K562 (cell line): ENCODE measurements at regions not wholly inside any gene's neighbourhood (a gene's known extent, or its start where the extent isn't known, plus 50 kb on each side); places are given as distances from the start of the nearest gene placed in this dataset.

Source experiments
- ATAC-seq: fragments of 200-7000 bp; cut with Tn5 transposase; 3 replicates; pipeline ENCODE4 v1.9.1; 2020; ENCODE audit warnings: moderate library complexity
- BruUV-seq: library from RNA; stranded (reverse); fragments of 400-500 nt; replicated peaks from 2 replicates; lab custom pipeline; 2021; lab: Mats Ljungman, UMichigan
- CTCF ChIA-PET: fragments of 300-600 bp; formaldehyde crosslinking; extraction: SDS; loops from one replicate; lab custom pipeline; 2021; ENCODE audit warnings: low intra/inter-chr PET ratio; lab: Yijun Ruan, JAX
- POLR2A ChIA-PET: fragments of 300-600, 350-650 bp; sonication (Branson Sonifier 250); formaldehyde crosslinking; extraction: SDS; loops from one replicate; lab custom pipeline; 2021; ENCODE audit warnings: antibody characterized with exemption, inconsistent platforms; lab: Yijun Ruan, JAX
- DNase-seq, 4 experiments: peaks; one replicate each; pipeline versions ENCODE4 v3.0.0 to v3.0.0-alpha.2; 2011 to 2018; ENCODE audit warnings: low spot score in 3 of 4, mixed read lengths in 3 of 4; ENCODE audit errors: extremely low read depth in 1 of 4
- FAIRE-seq: peaks from 2 replicates; lab custom pipeline; 2011; peaks lifted over from hg19 to GRCh38; lab: Jason Lieb, UNC
- H2AFZ ChIP-seq: 2 replicates; pipeline ENCODE4 v1.6.0; 2011; ENCODE audit warnings: low read depth, low read length, control low read depth, inconsistent platforms
- H3K27ac ChIP-seq: fragments of 200-600 bp; 3 replicates; pipeline ENCODE4 v1.8.0; 2011; ENCODE audit warnings: low read depth, mild to moderate bottlenecking, control low read depth, inconsistent platforms, low read length, moderate library complexity, mixed read lengths; ENCODE audit errors: extremely low read depth
- H3K27me3 ChIP-seq, 2 experiments: fragments of 300-600 bp in 1 of 2; 2 replicates in 1 of 2; 3 replicates in 1 of 2; pipeline versions ENCODE4 v1.6.0 to v1.8.0; 2011; ENCODE audit warnings: inconsistent platforms in 2 of 2, low read length in 2 of 2, mild to moderate bottlenecking in 1 of 2, mixed read lengths in 1 of 2, moderate library complexity in 1 of 2; ENCODE audit not compliant: control insufficient read depth in 2 of 2, insufficient read depth in 2 of 2
- H3K36me3 ChIP-seq: fragments of 300-600 bp; 3 replicates; pipeline ENCODE4 v1.8.0; 2011; ENCODE audit warnings: mild to moderate bottlenecking, low read length, inconsistent platforms; ENCODE audit not compliant: control insufficient read depth, insufficient read depth
- H3K4me1 ChIP-seq, 2 experiments: fragments of 200-600 bp in 1 of 2; replicated peaks in 1 of 2; 2 replicates in 1 of 2; 3 replicates in 1 of 2; pipeline versions ENCODE4 v1.5.1 to v1.8.0; 2011; ENCODE audit warnings: inconsistent platforms in 2 of 2, low read length in 2 of 2, mild to moderate bottlenecking in 1 of 2, mixed read lengths in 1 of 2, moderate library complexity in 1 of 2; ENCODE audit not compliant: control insufficient read depth in 2 of 2, insufficient read depth in 2 of 2
- H3K4me2 ChIP-seq: 2 replicates; pipeline ENCODE4 v1.6.1; 2011; ENCODE audit warnings: low read length, control low read depth, inconsistent platforms, mixed read lengths; ENCODE audit not compliant: insufficient read depth
- H3K4me3 ChIP-seq: fragments of 200-600 bp; sonication (generic), shearing (Covaris generic); 2 replicates; pipeline ENCODE4 v1.5.1; 2016; ENCODE audit warnings: control low read depth, inconsistent platforms
- H3K79me2 ChIP-seq: fragments of 200-600 bp; 3 replicates; pipeline ENCODE4 v1.8.0; 2011; ENCODE audit warnings: low read length, inconsistent platforms; ENCODE audit not compliant: control insufficient read depth, insufficient read depth
- H3K9ac ChIP-seq, 2 experiments: 2 replicates each; pipeline versions ENCODE4 v1.6.0 to v1.6.1; 2011; ENCODE audit warnings: low read depth in 2 of 2, low read length in 2 of 2, control low read depth in 1 of 2, inconsistent platforms in 1 of 2, mild to moderate bottlenecking in 1 of 2, mixed read lengths in 1 of 2; ENCODE audit not compliant: insufficient read depth in 1 of 2
- H3K9me1 ChIP-seq: one replicate; pipeline ENCODE4 v1.6.0; 2011; ENCODE audit warnings: inconsistent platforms, mild to moderate bottlenecking, low read length, moderate library complexity; ENCODE audit not compliant: control insufficient read depth, insufficient read depth
- H3K9me3 ChIP-seq: replicated peaks from 2 replicates; pipeline ENCODE4 v1.5.1; 2011; ENCODE audit warnings: low read depth, low read length, inconsistent platforms; ENCODE audit not compliant: control insufficient read depth, insufficient read depth
- H4K20me1 ChIP-seq: replicated peaks from 2 replicates; pipeline ENCODE4 v1.6.1; 2011; ENCODE audit warnings: low read length, inconsistent platforms, mixed read lengths; ENCODE audit not compliant: control insufficient read depth, insufficient read depth
- CHD4 ChIP-seq: fragments of 200-600 bp; sonication (generic); IDR thresholded peaks from 3 replicates; pipeline ENCODE4 v1.6.1; 2012; ENCODE audit warnings: low read depth, mild to moderate bottlenecking, mixed read lengths, low read length, inconsistent platforms; ENCODE audit not compliant: insufficient read depth, insufficient replicate concordance, poor library complexity, severe bottlenecking
- NELFE ChIP-seq: IDR thresholded peaks from 2 replicates; pipeline ENCODE4 v1.6.1; 2011; ENCODE audit warnings: mild to moderate bottlenecking; ENCODE audit not compliant: insufficient read depth, insufficient read length
- NFIC ChIP-seq: fragments of 450-650 bp; IDR thresholded peaks from 2 replicates; pipeline ENCODE4 v1.6.1; 2017; ENCODE audit warnings: mild to moderate bottlenecking, inconsistent platforms
- PPARD ChIP-seq: fragments of 250-450 bp; sonication (Bioruptor Pico); IDR thresholded peaks from 2 replicates; pipeline ENCODE4 v1.8.0; 2022; ENCODE audit warnings: inconsistent platforms, mild to moderate bottlenecking, moderate library complexity
- PYGO2 ChIP-seq: fragments of 450-650 bp; IDR thresholded peaks from 2 replicates; pipeline ENCODE4 v1.6.1; 2016; ENCODE audit warnings: mild to moderate bottlenecking, missing genetic modification characterization, moderate library complexity, missing compliant biosample characterization
- ZNF717 ChIP-seq: fragments of 250-450 bp; sonication (Bioruptor Pico); IDR thresholded peaks from 2 replicates; pipeline ENCODE4 v1.5.0; 2021
- ZNF76 ChIP-seq: fragments of 250-450 bp; sonication (Bioruptor Pico); IDR thresholded peaks from 2 replicates; pipeline ENCODE4 v1.4.0; 2020; ENCODE audit warnings: mild to moderate bottlenecking, moderate library complexity, borderline replicate concordance
- ZNF766 ChIP-seq: fragments of 200-800 bp; sonication (Bioruptor generic); conservative IDR thresholded peaks from 2 replicates; pipeline ENCODE4 v1.6.1; 2016; ENCODE audit warnings: missing genetic modification characterization, missing compliant biosample characterization
- WGBS: fragments of 100-300 bp; shearing (Covaris generic); methylation state at CpG from one replicate; pipeline ENCODE4 v1.1.6; 2016; ENCODE audit warnings: low coverage, mixed read lengths; ENCODE audit not compliant: insufficient coverage; ENCODE audit errors: missing lambda C conversion rate; 5-methylcytosine and 5-hydroxymethylcytosine counted together
- in situ Hi-C: fragments of 300-500 bp; cut with MboI; formaldehyde crosslinking; loops from 4 replicates; pipeline ENCODE4 v1.15.0; 2018; ENCODE audit warnings: inconsistent platforms, mixed read lengths
- intact Hi-C: fragments of 100-400 bp; cut with micrococcal nuclease; formaldehyde crosslinking; loops from 2 replicates; pipeline ENCODE4 v1.14.2; 2022

- Histone ChIP-seq H3K9me1 (no peaks in the 10 kb centered on the region), H3K9me3 (no peaks in the 10 kb centered on the region), H3K27me3 (no peaks in the 10 kb centered on the region), H3K4me3 (no peak overlapping the region)
- ATAC-seq: no peak
- TF ChIP-seq PPARD (CRISPR knock-in tag) (no peak), PYGO2 (tag) (no peak), NFIC (no peak), NELFE (no peak), ZNF717 (CRISPR knock-in tag) (no peak), ZNF766 (no peak), CHD4 (no peak), ZNF76 (CRISPR knock-in tag) (no peak)
- TF ChIP-seq, all 486 proteins: peak for 0
- WGBS: 68% methylated on average over 7 of the region's 7 CpGs
- Histone ChIP-seq H3K9ac (no peak overlapping the region), H4K20me1 (no peaks in the 10 kb centered on the region), H3K27ac (0 out of 3 replicates have a peak overlapping the region, but pooled peaks have one; percentile 34), H3K36me3 (no peaks in the 10 kb centered on the region), H3K4me1 (peaks cover 10 to 25% of the 10 kb centered on the region in 2 experiments), H2AFZ (peak overlapping the region; percentile 55), H3K4me2 (no peak overlapping the region; the same call in 1 of the 2 replicates), H3K79me2 (no peaks in the 10 kb centered on the region)
- ChIA-PET CTCF (no interaction called here), POLR2A (interaction anchor here (0.6 kb wide), 1 partner anchor 1924 kb away, joined by 3 read pairs; no protein-coding TSS in a partner anchor)
- no peak for FAIRE-seq
- in situ Hi-C loops (no loop called here), intact Hi-C loops (no loop called here)
- no TSS peak for BruUV-seq
- DNase-seq: no peak
Measured at GRCh38 chr13:99150575-99151361, 49.9 kb upstream of the UBAC2 start.
